Gastroesophageal sphincter (tissue), 3 donors: ENCODE measurements at regions not wholly inside any gene's neighbourhood (a gene's known extent, or its start where the extent isn't known, plus 50 kb on each side); places are given as distances from the start of the nearest gene placed in this dataset.
"Not testable (repeated sequence)": the region's sequence is repeated elsewhere in the genome, so short reads cannot be mapped to it uniquely, and the experiment has no call there.

Source experiments
- CTCF ChIP-seq, 4 experiments: fragments of 200-600 bp in 2 of 4; fragments of 450-650 bp in 2 of 4; sonication (generic) in 1 of 4; IDR thresholded peaks; one replicate each; pipeline ENCODE4 v1.5.1; 2017 to 2019; ENCODE audit warnings: antibody characterized with exemption in 4 of 4, mild to moderate bottlenecking in 2 of 4, moderate library complexity in 2 of 4
- EP300 ChIP-seq: sonication (generic); formaldehyde crosslinking; IDR thresholded peaks from one replicate; pipeline ENCODE4 v1.6.1; 2017; ENCODE audit warnings: antibody characterized with exemption, mild to moderate bottlenecking
- POLR2A ChIP-seq, 2 donors: fragments of 450-650 bp; IDR thresholded peaks; one replicate each; pipeline ENCODE4 v1.6.1; 2017; ENCODE audit warnings: antibody characterized with exemption in 2 of 2, mild to moderate bottlenecking in 2 of 2, moderate library complexity in 1 of 2
- POLR2AphosphoS5 ChIP-seq: sonication (generic); formaldehyde crosslinking; IDR thresholded peaks from one replicate; pipeline ENCODE4 v1.6.1; 2017; ENCODE audit warnings: antibody characterized with exemption

- TF ChIP-seq CTCF (IDR thresholded peaks at IDR 0.05); EP300; POLR2AphosphoS5; POLR2A (IDR thresholded peaks at IDR 0.05): not testable (repeated sequence)
These were observed 117.1 kb downstream of the MZT1 start for GRCh38 chr13:72610251-72610891.
